Upper lobe of left lung (tissue), 4 donors: ENCODE measurements at regions not wholly inside any gene's neighbourhood (a gene's known extent, or its start where the extent isn't known, plus 50 kb on each side); places are given as distances from the start of the nearest gene placed in this dataset.

Experiments
- EP300 ChIP-seq, 4 donors: sonication (generic); formaldehyde crosslinking; IDR thresholded peaks; one replicate each; pipeline ENCODE4 v1.5.1; 2017; ENCODE audit warnings: antibody characterized with exemption in 4 of 4, control low read depth in 2 of 4
- POLR2A ChIP-seq, 4 donors: fragments of 450-650 bp; IDR thresholded peaks; one replicate each; pipeline ENCODE4 v1.5.1; 2016 to 2017; ENCODE audit warnings: antibody characterized with exemption in 4 of 4, mild to moderate bottlenecking in 2 of 4
- POLR2AphosphoS5 ChIP-seq, 2 donors: sonication (generic); formaldehyde crosslinking; IDR thresholded peaks; one replicate each; pipeline ENCODE4 v1.5.1; 2017; ENCODE audit warnings: antibody characterized with exemption in 2 of 2

DNA sequence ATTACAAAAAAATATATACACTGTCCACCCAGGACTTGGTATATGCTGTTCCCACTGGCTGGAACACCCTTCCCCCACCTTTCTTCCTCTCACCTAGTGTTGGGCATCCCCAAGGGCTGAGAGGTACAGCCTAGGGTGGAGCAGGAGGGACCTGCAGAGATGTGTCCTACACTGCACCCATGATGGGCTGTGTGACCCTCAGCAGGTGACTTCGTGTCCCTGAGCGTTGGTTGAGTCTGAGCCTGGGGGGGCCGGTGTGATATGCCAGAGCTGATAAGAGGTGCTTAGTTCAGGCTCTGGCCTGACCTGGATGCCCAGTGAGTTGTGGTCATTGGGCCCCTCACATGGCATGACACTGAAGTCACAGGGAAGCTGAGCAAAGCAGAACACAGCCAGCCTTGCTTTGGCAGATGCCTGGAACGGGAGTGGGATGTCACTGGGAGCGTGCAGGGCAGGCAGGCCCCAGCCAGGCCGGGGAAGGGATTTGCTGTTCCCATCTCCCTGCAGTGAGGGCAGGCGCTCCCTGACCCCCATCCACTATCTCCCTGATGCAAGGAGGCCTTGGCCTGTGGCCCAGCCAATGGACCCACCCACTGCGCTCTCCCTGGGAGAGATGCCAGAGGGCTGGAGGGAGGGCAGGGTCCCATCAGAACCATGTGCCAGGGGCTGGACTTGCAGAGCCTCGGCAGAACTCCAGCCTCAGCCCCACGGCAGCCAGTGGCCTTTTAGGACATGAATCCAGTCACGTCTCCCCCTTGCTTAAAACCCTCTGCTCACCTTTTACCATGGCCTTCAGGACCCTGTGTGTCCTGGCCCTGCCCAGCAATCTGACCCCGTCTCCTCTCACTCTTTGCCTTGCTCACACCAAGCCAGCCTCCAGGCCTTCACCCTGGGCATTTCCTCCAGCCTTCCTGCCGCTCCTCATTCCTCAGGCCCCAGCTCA lies 138.9 kb downstream of the MN1 start:
- no peak for TF ChIP-seq POLR2A (IDR thresholded peaks at IDR 0.05)
- no peak for TF ChIP-seq EP300 (IDR thresholded peaks at IDR 0.05)
- TF ChIP-seq POLR2AphosphoS5 (IDR thresholded peaks at IDR 0.05): no peak
